IMR-90 (cell line): ENCODE measurements at regions not wholly inside any gene's neighbourhood (a gene's known extent, or its start where the extent isn't known, plus 50 kb on each side); places are given as distances from the start of the nearest gene placed in this dataset.

Experiments used
- ATAC-seq: fragments of 200-7000 bp; cut with Tn5 transposase; 2 replicates; pipeline ENCODE4 v1.9.1; 2020; ENCODE audit warnings: low read depth, mild to moderate bottlenecking, moderate library complexity
- BruUV-seq: library from RNA; stranded (reverse); fragments of 400-500 nt; replicated peaks from 2 replicates; lab custom pipeline; 2021; lab: Mats Ljungman, UMichigan
- CTCF ChIA-PET: fragments of 300-600 bp; formaldehyde crosslinking; extraction: SDS; loops from one replicate; lab custom pipeline; 2021; ENCODE audit warnings: antibody characterized with exemption; lab: Yijun Ruan, JAX
- POLR2A ChIA-PET: fragments of 300-600 bp; sonication (Branson Sonifier 250); formaldehyde crosslinking; loops from one replicate; lab custom pipeline; 2022; ENCODE audit warnings: antibody characterized with exemption; ENCODE audit not compliant: unreplicated experiment; lab: Charles Lee
- DNase-seq: peaks from one replicate; pipeline ENCODE4 v3.0.0; 2013
- H2AFZ ChIP-seq: replicated peaks from 2 replicates; pipeline ENCODE3; 2013; ENCODE audit warnings: low read length, mild to moderate bottlenecking; ENCODE audit not compliant: poor library complexity
- H2AK5ac ChIP-seq: 2 replicates; pipeline ENCODE4 v1.6.1; 2013; ENCODE audit warnings: low read depth, low read length, inconsistent platforms
- H2AK9ac ChIP-seq: replicated peaks from 2 replicates; pipeline ENCODE3; 2013; ENCODE audit warnings: mild to moderate bottlenecking, low read depth, low read length, moderate library complexity; ENCODE audit not compliant: poor library complexity
- H2BK120ac ChIP-seq: 2 replicates; pipeline ENCODE4 v1.6.1; 2013; ENCODE audit warnings: low read depth, low read length, inconsistent platforms
- H2BK15ac ChIP-seq: 3 replicates; pipeline ENCODE4 v1.6.1; 2013; ENCODE audit warnings: low read depth, low read length, inconsistent platforms
- H2BK20ac ChIP-seq: 2 replicates; pipeline ENCODE4 v1.6.1; 2013; ENCODE audit warnings: low read depth, mild to moderate bottlenecking, inconsistent platforms, low read length, moderate library complexity
- H2BK5ac ChIP-seq: 2 replicates; pipeline ENCODE4 v1.6.1; 2013; ENCODE audit warnings: mild to moderate bottlenecking, low read depth, low read length, inconsistent platforms; ENCODE audit not compliant: poor library complexity, severe bottlenecking
- H3K14ac ChIP-seq: replicated peaks from 2 replicates; pipeline ENCODE4 v1.6.1; 2013; ENCODE audit warnings: low read depth, low read length, inconsistent platforms
- H3K18ac ChIP-seq: 2 replicates; pipeline ENCODE4 v1.6.1; 2013; ENCODE audit warnings: low read depth, low read length, control low read depth
- H3K23ac ChIP-seq: 2 replicates; pipeline ENCODE4 v1.6.1; 2013; ENCODE audit warnings: low read depth, low read length, inconsistent platforms
- H3K27ac ChIP-seq: 2 replicates; pipeline ENCODE4 v1.5.1; 2013; ENCODE audit warnings: mild to moderate bottlenecking, control low read depth, low read length; ENCODE audit not compliant: insufficient read depth
- H3K27me3 ChIP-seq: 2 replicates; pipeline ENCODE4 v1.6.1; 2013; ENCODE audit warnings: low read length; ENCODE audit not compliant: control insufficient read depth, insufficient read depth
- H3K36me3 ChIP-seq: 2 replicates; pipeline ENCODE4 v1.6.1; 2013; ENCODE audit warnings: low read length, mixed read lengths; ENCODE audit not compliant: control insufficient read depth, insufficient read depth
- H3K4ac ChIP-seq: 2 replicates; pipeline ENCODE4 v1.6.1; 2013; ENCODE audit warnings: low read depth, low read length, inconsistent platforms
- H3K4me1 ChIP-seq: 2 replicates; pipeline ENCODE4 v1.6.1; 2013; ENCODE audit warnings: low read length, mixed read lengths; ENCODE audit not compliant: control insufficient read depth, insufficient read depth
- H3K4me2 ChIP-seq: 2 replicates; pipeline ENCODE4 v1.6.1; 2013; ENCODE audit warnings: low read depth, mild to moderate bottlenecking, control low read depth, low read length, moderate library complexity
- H3K4me3 ChIP-seq: 2 replicates; pipeline ENCODE4 v1.5.1; 2013; ENCODE audit warnings: low read depth, mild to moderate bottlenecking, control low read depth, low read length, moderate library complexity; ENCODE audit not compliant: insufficient read depth
- H3K56ac ChIP-seq: 2 replicates; pipeline ENCODE4 v1.6.1; 2013; ENCODE audit warnings: low read length, inconsistent platforms; ENCODE audit not compliant: insufficient read depth; ENCODE audit errors: extremely low read depth
- H3K79me1 ChIP-seq, 2 experiments: 2 replicates each; pipeline ENCODE4 v1.6.1; 2013; ENCODE audit warnings: low read length in 2 of 2, inconsistent platforms in 1 of 2, low read depth in 1 of 2
- H3K9ac ChIP-seq: 2 replicates; pipeline ENCODE4 v1.6.1; 2013; ENCODE audit warnings: low read depth, low read length, control low read depth
- H3K9me1 ChIP-seq: 2 replicates; pipeline ENCODE4 v1.6.1; 2013; ENCODE audit warnings: low read length, inconsistent platforms; ENCODE audit not compliant: insufficient read depth
- H3K9me3 ChIP-seq: 2 replicates; pipeline ENCODE4 v1.6.1; 2013; ENCODE audit warnings: low read length; ENCODE audit not compliant: control insufficient read depth, insufficient read depth
- H4K20me1 ChIP-seq: 2 replicates; pipeline ENCODE4 v1.6.1; 2013; ENCODE audit warnings: low read length, inconsistent platforms; ENCODE audit not compliant: insufficient read depth
- H4K5ac ChIP-seq: 2 replicates; pipeline ENCODE4 v1.6.1; 2013; ENCODE audit warnings: mild to moderate bottlenecking, low read depth, low read length, control low read depth
- H4K8ac ChIP-seq, 2 experiments: 2 replicates each; pipeline ENCODE4 v1.6.1; 2013; ENCODE audit warnings: low read depth in 2 of 2, low read length in 2 of 2, control low read depth in 1 of 2, inconsistent platforms in 1 of 2
- H4K91ac ChIP-seq: 2 replicates; pipeline ENCODE4 v1.6.1; 2013; ENCODE audit warnings: low read depth, low read length, inconsistent platforms; ENCODE audit not compliant: insufficient read depth
- BHLHE40 ChIP-seq: fragments of 150-350 bp; IDR thresholded peaks from 2 replicates; pipeline ENCODE4 v1.6.1; 2016; ENCODE audit warnings: mild to moderate bottlenecking, low read depth, low read length
- CEBPB ChIP-seq: IDR thresholded peaks from 2 replicates; pipeline ENCODE4 v1.6.1; 2012; ENCODE audit warnings: low read depth, low read length, improper control_type of control experiment
- CHD1 ChIP-seq: IDR thresholded peaks from 2 replicates; pipeline ENCODE4 v1.6.1; 2012; ENCODE audit warnings: low read depth, low read length, improper control_type of control experiment
- CTCF ChIP-seq: conservative IDR thresholded peaks from 2 replicates; pipeline ENCODE4 v1.5.1; 2012; ENCODE audit warnings: mild to moderate bottlenecking, low read depth, low read length, improper control_type of control experiment
- FOS ChIP-seq: fragments of 150-350 bp; IDR thresholded peaks from 2 replicates; pipeline ENCODE4 v1.6.1; 2016; ENCODE audit warnings: low read depth, low read length
- MAFK ChIP-seq: IDR thresholded peaks from 2 replicates; pipeline ENCODE4 v1.6.1; 2012; ENCODE audit warnings: low read depth, low read length, improper control_type of control experiment
- POLR2A ChIP-seq: IDR thresholded peaks from 2 replicates; pipeline ENCODE4 v1.6.1; 2012; ENCODE audit warnings: mild to moderate bottlenecking, low read depth, low read length
- RFX5 ChIP-seq: IDR thresholded peaks from 2 replicates; pipeline ENCODE4 v1.8.0; 2012; ENCODE audit warnings: low read depth, mild to moderate bottlenecking, low read length, moderate library complexity
- SMC3 ChIP-seq: fragments of 150-350 bp; IDR thresholded peaks from 2 replicates; pipeline ENCODE4 v1.6.1; 2016; ENCODE audit warnings: low read depth, mild to moderate bottlenecking, antibody characterized with exemption, low read length, moderate library complexity
- WGBS, 2 experiments: methylation state at CpG; one replicate each; pipeline versions ENCODE4 v1.1.5 to v1.1.7; 2013; ENCODE audit warnings: missing lambda C conversion rate in 2 of 2; ENCODE audit not compliant: insufficient read length in 1 of 2; ENCODE audit errors: extremely low coverage in 2 of 2; 5-methylcytosine and 5-hydroxymethylcytosine counted together
- dilution Hi-C: fragments of 300-500 bp; cut with HindIII; formaldehyde crosslinking; loops from one replicate; pipeline ENCODE4 v1.14.3; 2018; ENCODE audit warnings: low sequenced_read_pairs; ENCODE audit not compliant: unreplicated experiment
- in situ Hi-C: fragments of 300-500 bp; cut with MboI; formaldehyde crosslinking; loops from 3 replicates; pipeline ENCODE4 v1.14.3; 2019; ENCODE audit warnings: low sequenced_read_pairs, inconsistent platforms, mixed read lengths
- intact Hi-C: fragments of 100-400 bp; cut with micrococcal nuclease; formaldehyde crosslinking; loops from 2 replicates; pipeline ENCODE4 v1.10.0; 2022
- TF ChIP-seq, protein P1 (sequence below): fragments of 150-350 bp; IDR thresholded peaks from 2 replicates; pipeline ENCODE4 v1.6.1; 2016; ENCODE audit warnings: low read depth, mild to moderate bottlenecking, low read length, moderate library complexity, borderline replicate concordance
- TF ChIP-seq, protein P2 (sequence below): fragments of 150-350 bp; IDR thresholded peaks from 2 replicates; pipeline ENCODE4 v1.6.1; 2017; ENCODE audit warnings: mild to moderate bottlenecking, antibody characterized with exemption, low read length, low read depth

DNA sequence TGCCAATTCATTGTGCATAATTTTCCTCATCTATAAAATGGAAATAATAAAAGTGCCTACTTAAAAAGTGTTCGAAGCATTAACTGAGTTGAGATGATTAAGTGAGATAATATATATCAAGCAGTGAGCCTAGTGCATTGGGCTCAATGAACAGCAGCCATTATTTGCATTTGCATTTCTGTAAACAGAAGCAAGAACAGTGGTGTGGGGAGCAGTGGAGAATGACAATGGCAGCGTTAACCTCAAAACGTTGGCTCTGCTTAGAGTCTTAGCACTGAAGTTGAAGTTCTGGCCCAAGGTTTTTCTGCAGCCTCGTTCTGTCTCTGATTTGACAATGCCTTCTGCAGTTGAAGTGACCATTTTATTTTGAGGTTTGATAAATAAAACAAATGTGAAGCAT is 466.3 kb upstream of the ONECUT1 start:
- Histone ChIP-seq H3K27ac (no peak overlapping the region), H2AK5ac (no peak overlapping the region), H2BK20ac (no peak overlapping the region), H3K9me3 (peaks cover 21% of the 10 kb centered on the region), H2BK120ac (no peak overlapping the region), H3K4me2 (no peak overlapping the region), H4K8ac (no peak overlapping the region), H2BK15ac (no peak overlapping the region), H3K36me3 (no peaks in the 10 kb centered on the region), H3K4ac (no peak overlapping the region), H4K5ac (no peak overlapping the region), H3K4me1 (no peaks in the 10 kb centered on the region), H3K27me3 (no peaks in the 10 kb centered on the region), H3K14ac (no peak overlapping the region), H2AFZ (no peak overlapping the region), H2BK5ac (no peak overlapping the region), H4K20me1 (no peaks in the 10 kb centered on the region), H3K9me1 (no peaks in the 10 kb centered on the region), H3K4me3 (no peak overlapping the region), H3K56ac (no peak overlapping the region), H3K79me1 (no peaks in the 10 kb centered on the region), H3K18ac (no peak overlapping the region), H4K91ac (no peak overlapping the region), H2AK9ac (no peak overlapping the region), H3K9ac (no peak overlapping the region), H3K23ac (no peak overlapping the region)
- ATAC-seq (no peak), DNase-seq (no peak)
- TF ChIP-seq POLR2A: no peak
- TF ChIP-seq MAFK: no peak
- TF ChIP-seq CHD1: no peak
- TF ChIP-seq, protein P1, sequence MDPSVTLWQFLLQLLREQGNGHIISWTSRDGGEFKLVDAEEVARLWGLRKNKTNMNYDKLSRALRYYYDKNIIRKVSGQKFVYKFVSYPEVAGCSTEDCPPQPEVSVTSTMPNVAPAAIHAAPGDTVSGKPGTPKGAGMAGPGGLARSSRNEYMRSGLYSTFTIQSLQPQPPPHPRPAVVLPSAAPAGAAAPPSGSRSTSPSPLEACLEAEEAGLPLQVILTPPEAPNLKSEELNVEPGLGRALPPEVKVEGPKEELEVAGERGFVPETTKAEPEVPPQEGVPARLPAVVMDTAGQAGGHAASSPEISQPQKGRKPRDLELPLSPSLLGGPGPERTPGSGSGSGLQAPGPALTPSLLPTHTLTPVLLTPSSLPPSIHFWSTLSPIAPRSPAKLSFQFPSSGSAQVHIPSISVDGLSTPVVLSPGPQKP: no peak
- no peak for TF ChIP-seq CEBPB
- TF ChIP-seq RFX5: no peak
- no peak for TF ChIP-seq FOS
- no peak for TF ChIP-seq BHLHE40
- TF ChIP-seq, protein P2, sequence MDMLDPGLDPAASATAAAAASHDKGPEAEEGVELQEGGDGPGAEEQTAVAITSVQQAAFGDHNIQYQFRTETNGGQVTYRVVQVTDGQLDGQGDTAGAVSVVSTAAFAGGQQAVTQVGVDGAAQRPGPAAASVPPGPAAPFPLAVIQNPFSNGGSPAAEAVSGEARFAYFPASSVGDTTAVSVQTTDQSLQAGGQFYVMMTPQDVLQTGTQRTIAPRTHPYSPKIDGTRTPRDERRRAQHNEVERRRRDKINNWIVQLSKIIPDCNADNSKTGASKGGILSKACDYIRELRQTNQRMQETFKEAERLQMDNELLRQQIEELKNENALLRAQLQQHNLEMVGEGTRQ: no peak
- no peak for TF ChIP-seq CTCF
- no peak for TF ChIP-seq SMC3
- ChIA-PET CTCF (no interaction called here), POLR2A (no interaction called here)
- in situ Hi-C loops: no loop called here
- intact Hi-C loops: no loop called here
- BruUV-seq: no TSS peak
- dilution Hi-C loops: no loop called here
- WGBS, 2 experiments: 45% methylated on average over 2 of the region's 4 CpGs; no CpG with 5 or more reads in 1 of the 2 experiments
